ENCODE measurements at regions not wholly inside any gene's neighbourhood (a gene's known extent, or its start where the extent isn't known, plus 50 kb on each side); places are given as distances from the start of the nearest gene placed in this dataset.

- TF ChIP-seq BHLHE40 (IDR thresholded peaks at IDR 0.05; ENCODE audit: borderline replicate concordance) (no peak), PKNOX1 (IDR thresholded peaks at IDR 0.05) (no peak)
These were observed 124.9 kb upstream of the POF1B start for GRCh38 chrX:85504381-85504780.

Measured in HEK293T (cell line).